ENCODE measurements at regions not wholly inside any gene's neighbourhood (a gene's known extent, or its start where the extent isn't known, plus 50 kb on each side); places are given as distances from the start of the nearest gene placed in this dataset.
A peak's percentile ranks its signal among the peaks of the same experiment; 100 is the strongest.

GRCh38 chr18:22703883-22704585 lies 229.1 kb upstream of the RBBP8 start (continued):
- TF ChIP-seq SRF (IDR thresholded peaks at IDR 0.05; ENCODE audit: low read depth) (peak; percentile 23; the same call in 1 of the 2 replicates), ELF1 (IDR thresholded peaks at IDR 0.05; ENCODE audit: borderline replicate concordance, low read depth) (no peak), POLR2AphosphoS5 (IDR thresholded peaks at IDR 0.05; ENCODE audit: low read depth, low read length) (no peak)

GRCh38 chr18:22704586-22704918 lies 228.6 kb upstream of the RBBP8 start:
- CTCF ChIA-PET = interaction anchor here (1.4 kb wide), 1 partner anchor 9 kb away, joined by 4 read pairs; no protein-coding TSS in a partner anchor
- no TSS peak for BruUV-seq (replicated peaks)

More at GRCh38 chr18:22704586-22704918, 228.6 kb upstream of the RBBP8 start:
- no peak overlapping the region for H3K4me3 ChIP-seq (replicated peaks in 1 of 2; ENCODE audit: low read depth in 1 of 2, low read length in 2 of 2)
- H2AFZ ChIP-seq (ENCODE audit: low read depth, low read length, poor library complexity, severe bottlenecking) = peak overlapping the region; percentile 95
- H4K20me1 ChIP-seq (ENCODE audit: insufficient read depth) = no peaks in the 10 kb centered on the region
- DNase-seq (ENCODE audit: low read depth, low spot score) = no peak
- intact Hi-C loops (cut with micrococcal nuclease) = loop anchor here (5.0 to 10.0 kb wide), 2 partner anchors 540 to 787 kb away; partner anchors contain the start of gene GATA6
- no peak overlapping the region for H3K4me2 ChIP-seq (ENCODE audit: low read length)
- H3K4me1 ChIP-seq (ENCODE audit: control insufficient read depth in 1 of 2, insufficient read depth in 2 of 2, low read length in 2 of 2) = peaks cover 0 to 6% of the 10 kb centered on the region in 2 experiments; a peak in 2 of 4 replicates
- no peaks in the 10 kb centered on the region for H3K36me3 ChIP-seq (ENCODE audit: control insufficient read depth in 1 of 2, insufficient read depth in 2 of 2, low read length in 2 of 2)
- TF ChIP-seq RAD21 (IDR thresholded peaks at IDR 0.05; ENCODE audit: low read depth) (no peak), FOSL1 (IDR thresholded peaks at IDR 0.05; ENCODE audit: low read depth) (no peak), EZH2phosphoT487 (IDR thresholded peaks at IDR 0.05; ENCODE audit: borderline replicate concordance) (no peak), SRF (IDR thresholded peaks at IDR 0.05; ENCODE audit: low read depth) (no peak), SIN3A (IDR thresholded peaks at IDR 0.05; ENCODE audit: low read depth) (no peak), ZFX (IDR thresholded peaks at IDR 0.05) (no peak), ZNF274 (IDR thresholded peaks at IDR 0.05; ENCODE audit: low read depth, low read length) (no peak), TCF7L2 (IDR thresholded peaks at IDR 0.05; ENCODE audit: borderline replicate concordance, extremely low read depth, insufficient read depth, insufficient read length) (no peak), CEBPB (IDR thresholded peaks at IDR 0.05; ENCODE audit: low read depth) (no peak), YY1 (IDR thresholded peaks at IDR 0.05; ENCODE audit: extremely low read depth, insufficient replicate concordance, low read depth, low read length) (no peak)
- TF ChIP-seq, protein P1, sequence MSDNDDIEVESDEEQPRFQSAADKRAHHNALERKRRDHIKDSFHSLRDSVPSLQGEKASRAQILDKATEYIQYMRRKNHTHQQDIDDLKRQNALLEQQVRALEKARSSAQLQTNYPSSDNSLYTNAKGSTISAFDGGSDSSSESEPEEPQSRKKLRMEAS (IDR thresholded peaks at IDR 0.05) = no peak
- H3K9me2 ChIP-seq (ENCODE audit: insufficient read depth) = no peaks in the 10 kb centered on the region
- ChIA-PET POLR2A (no interaction called here), RAD21 (ENCODE audit: low non-redundant PET in 1 of 2, low total read pairs in 2 of 2, uncharacterized antibody in 2 of 2, unreplicated experiment in 2 of 2) (no interaction called here)
- no peaks in the 10 kb centered on the region for H3K27me3 ChIP-seq (ENCODE audit: insufficient read depth, low read length)
- H3K27ac ChIP-seq (ENCODE audit: low read depth, low read length) = no peak overlapping the region
- no peaks in the 10 kb centered on the region for H3K79me2 ChIP-seq (ENCODE audit: insufficient read depth, low read length)
- no peaks in the 10 kb centered on the region for H3K9me3 ChIP-seq (ENCODE audit: control insufficient read depth in 1 of 2, insufficient read depth in 1 of 2, low read depth in 1 of 2, low read length in 2 of 2)
- H3K9ac ChIP-seq (ENCODE audit: low read length) = no peak overlapping the region
- no peak for ATAC-seq

All from HCT116 (cell line).